NCI-H748 (cell line): ENCODE measurements at regions not wholly inside any gene's neighbourhood (a gene's known extent, or its start where the extent isn't known, plus 50 kb on each side); places are given as distances from the start of the nearest gene placed in this dataset.
"Not testable (repeated sequence)": the region's sequence is repeated elsewhere in the genome, so short reads cannot be mapped to it uniquely, and the experiment has no call there.

Source experiments
- DNase-seq: peaks from one replicate; lab custom pipeline; 2025; ENCODE audit not compliant: unreplicated experiment; lab: John Stamatoyannopoulos, UW

DNA sequence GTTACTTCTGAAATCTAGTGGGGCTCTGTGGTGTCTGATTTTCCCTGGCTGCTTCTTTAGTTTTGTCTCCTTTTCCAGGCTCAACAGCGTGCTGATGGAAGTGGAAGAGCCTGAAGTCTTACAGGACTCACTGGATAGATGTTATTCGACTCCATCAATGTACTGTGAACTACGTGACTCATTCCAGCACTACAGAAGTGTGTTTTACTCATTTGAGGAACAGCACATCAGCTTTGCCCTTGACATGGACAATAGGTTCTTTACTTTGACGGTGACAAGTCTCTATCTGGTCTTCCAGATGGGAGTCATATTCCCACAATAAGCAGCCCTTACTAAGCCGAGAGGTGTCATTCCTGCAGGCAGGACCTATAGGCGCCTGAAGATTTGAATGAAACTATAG lies 51.1 kb downstream of the NBPF8 start:
- not testable (repeated sequence) for DNase-seq

DNA sequence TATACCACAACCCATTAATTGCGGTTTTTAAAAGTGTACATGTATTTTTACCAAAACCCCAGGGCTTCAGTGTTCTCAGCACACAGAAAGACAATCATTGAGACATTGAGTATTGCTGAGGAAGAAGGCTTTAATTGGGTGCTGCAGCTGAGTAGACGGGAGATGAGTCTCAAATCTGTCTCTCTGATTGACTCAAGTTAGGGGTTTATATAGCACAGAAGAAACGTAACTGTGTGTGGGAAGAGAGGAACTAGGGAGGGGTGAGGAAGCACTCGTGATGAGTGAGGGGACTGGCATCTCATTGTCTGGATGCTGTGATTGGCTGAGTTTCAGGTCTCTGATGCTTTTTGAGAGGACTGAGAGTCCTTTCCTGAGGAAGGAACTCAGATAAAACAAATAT lies 62.8 kb downstream of the NBPF8 start:
- not testable (repeated sequence) for DNase-seq

DNA sequence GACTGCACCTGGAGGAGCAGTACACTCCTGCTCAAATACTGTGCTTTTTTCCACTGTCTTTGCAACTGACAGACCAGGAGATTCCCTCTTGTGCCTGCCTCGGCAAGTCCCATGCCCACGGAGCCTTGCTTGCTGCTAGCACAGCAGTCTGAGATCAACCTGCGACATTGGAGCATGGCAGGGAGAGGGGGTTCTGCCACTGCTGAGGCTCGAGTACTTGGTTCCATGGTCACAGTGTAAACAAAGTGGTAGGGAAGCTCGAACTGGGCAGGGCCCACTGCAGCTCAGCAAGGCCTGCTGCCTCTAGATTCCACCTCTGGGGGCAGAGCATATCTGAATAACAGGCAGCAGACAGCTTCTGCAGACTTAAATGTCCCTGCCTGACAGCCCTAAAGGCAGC lies 63.6 kb downstream of the NBPF8 start:
- DNase-seq: not testable (repeated sequence)

DNA sequence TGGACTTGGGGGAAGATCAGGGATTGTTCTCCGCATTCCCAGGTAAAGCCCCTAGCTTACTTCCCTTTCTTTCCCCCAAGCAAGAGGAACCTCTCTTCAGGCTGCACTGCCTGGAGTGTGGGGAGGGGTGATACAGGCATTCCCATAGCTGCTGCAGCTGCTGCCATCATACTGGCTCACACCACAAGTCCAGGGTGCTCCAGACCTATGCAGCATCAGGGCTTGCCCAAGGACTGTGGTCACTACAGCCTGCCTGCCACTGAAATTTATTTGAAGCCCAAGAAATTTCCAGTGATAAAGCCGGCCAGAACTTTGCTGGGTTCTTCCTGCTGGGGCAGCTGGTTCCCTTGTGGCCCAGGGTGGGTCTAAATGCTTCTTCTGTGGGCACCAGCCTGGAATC lies 72.7 kb downstream of the NBPF8 start:
- DNase-seq: not testable (repeated sequence)

DNA sequence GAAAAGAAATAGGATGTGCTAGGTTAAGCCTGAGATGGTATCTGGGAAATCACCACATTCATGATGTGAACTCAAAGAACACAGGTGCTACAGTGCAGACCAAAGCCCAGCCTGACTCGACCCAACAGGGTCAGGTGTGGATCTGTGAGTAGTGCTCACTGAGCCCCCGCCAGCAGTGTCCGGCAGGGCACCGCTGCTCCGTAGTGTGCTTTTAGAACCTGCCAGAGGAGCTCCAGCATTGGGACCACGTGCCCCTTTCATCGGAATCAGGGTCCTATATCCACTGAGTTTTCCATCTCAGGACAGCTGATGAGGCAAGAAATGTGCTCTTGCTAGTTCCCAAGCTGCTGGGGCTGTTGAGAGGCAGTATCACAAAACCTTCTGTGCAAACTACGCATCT lies 74.4 kb downstream of the NBPF8 start:
- not testable (repeated sequence) for DNase-seq

DNA sequence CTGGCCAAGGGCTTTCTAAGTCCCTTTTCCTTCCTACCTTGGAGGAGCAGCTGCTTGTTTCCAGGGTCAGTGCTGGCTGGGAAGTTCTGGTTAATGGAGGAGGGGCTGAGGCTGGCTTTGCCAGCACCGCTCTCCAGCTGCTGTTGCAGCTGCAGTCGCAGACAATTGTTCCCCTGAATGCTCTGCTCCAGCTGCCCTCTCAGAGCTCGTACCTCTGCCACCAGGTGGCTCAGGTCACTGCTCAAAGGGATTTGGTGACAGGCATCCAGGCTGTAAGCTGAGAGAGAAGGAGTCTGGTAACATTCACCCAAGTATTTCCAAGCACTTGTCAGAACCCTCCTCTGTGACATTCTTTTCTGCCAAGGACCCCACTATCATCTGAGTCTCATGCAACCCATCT lies 82.3 kb downstream of the NBPF8 start:
- DNase-seq: not testable (repeated sequence)

DNA sequence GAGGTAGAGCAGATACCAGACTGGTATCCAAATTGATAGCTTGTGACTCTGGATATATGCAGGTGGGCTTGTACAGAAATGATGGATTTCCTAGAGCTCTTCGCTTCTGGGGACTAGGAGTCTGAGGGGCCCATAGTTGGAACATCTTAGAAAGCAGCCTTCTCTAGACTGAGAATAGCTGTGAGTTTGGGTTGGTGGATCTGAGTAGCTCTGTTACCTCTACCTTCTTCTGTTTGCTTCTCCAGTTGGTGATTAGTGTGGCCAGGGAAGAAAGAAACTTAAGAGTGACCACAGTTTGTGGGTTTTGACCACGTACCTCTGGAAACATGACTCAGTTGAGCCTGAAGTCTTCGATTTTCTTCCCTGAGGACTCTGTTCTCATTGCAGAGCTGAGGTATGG lies 88.4 kb downstream of the NBPF8 start:
- not testable (repeated sequence) for DNase-seq

DNA sequence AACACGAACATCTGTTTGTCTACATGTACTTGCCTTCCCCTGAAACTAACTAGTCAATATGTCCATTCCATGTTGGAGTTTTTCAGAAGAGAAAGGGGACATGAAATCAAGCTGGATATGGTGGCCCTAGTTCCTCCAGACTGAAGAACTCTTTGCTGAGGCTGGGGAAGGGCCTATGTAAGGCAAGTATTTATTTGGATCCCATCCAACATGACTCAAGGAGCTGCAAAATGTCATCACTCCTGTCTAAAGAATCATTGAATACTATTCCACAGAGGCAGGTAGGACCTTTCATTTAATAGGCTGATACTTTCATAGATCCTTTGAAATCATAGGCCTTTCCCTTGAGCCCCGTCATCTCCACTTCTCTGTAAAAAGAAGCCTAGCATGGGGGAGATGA lies 91.5 kb downstream of the NBPF8 start:
- DNase-seq: not testable (repeated sequence)

DNA sequence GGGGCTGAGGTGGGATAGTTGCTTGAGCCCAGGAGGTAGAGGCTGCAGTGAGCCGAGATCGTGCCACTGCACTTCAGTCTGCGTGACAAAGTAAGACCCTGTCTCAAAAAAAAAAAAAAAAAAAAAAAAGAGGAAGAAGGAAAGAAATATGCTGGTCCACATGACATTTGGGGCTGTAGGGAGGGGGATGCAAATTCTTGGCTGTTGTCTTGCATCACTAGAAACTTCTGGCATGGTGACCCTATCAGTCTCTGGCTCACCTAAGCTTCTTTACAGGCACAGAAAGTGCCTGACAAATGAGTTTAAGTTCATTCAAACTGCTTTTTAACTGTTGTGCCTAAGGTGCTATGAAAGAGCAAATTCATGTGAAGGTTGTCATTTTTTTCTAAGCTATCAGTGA lies 93.5 kb downstream of the NBPF8 start:
- not testable (repeated sequence) for DNase-seq

DNA sequence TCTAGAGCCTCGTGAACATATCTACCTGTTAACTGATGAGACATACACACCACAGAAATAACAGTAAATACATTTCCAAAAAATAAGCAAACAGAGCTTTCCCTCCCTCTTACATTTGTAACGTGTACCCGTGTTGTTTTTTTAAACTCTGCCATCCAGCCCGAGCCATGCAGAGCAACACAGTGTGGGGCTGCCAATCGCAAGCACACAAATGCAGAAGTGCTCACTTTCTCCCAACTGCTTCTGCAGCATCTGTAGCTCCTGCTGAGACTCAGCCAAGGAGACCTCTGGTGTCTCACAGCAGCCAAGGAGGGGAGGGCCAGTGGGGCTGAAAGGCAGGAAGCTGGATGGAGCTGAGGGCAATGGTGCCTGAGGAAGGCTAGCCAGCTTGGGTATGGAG lies 94.4 kb downstream of the NBPF8 start:
- DNase-seq: not testable (repeated sequence)

DNA sequence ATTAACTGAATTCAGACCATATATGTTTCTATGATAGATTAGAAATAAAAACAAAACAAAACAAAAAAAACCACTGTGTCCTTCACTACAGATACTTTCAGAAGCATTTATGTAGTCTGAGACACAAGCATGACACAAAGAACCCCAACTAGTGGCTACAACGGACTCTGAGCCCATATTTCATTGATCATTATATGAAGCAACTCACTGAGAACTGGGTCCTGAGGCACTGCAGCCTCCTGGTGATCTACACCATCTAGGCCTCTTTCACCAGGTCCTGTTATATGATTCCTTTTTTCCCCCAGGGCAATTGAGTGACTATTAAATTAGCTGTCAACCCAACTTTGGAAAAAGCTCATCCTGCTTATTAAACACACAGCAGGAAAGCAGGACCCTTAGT lies 98.3 kb downstream of the NBPF8 start:
- not testable (repeated sequence) for DNase-seq

DNA sequence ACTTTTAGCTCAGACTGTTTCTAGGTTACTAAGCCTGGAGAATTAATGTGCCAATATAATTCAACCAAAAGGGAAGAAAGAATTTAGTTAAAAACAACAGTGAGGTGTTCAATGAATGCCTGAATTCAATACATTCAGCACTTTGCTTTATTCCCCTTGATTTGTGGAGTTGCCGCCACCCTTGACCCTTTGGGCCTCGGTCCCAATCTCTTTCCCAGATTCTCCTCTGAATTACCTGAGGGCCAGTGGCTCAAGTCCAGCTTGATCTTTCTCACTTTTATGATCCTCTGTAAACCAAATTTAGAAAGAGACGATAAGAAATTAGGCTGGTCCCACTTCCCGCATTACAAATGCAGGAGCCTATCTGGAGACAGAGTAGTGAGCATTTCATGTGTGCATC lies 98.7 kb downstream of the NBPF8 start:
- DNase-seq: not testable (repeated sequence)

DNA sequence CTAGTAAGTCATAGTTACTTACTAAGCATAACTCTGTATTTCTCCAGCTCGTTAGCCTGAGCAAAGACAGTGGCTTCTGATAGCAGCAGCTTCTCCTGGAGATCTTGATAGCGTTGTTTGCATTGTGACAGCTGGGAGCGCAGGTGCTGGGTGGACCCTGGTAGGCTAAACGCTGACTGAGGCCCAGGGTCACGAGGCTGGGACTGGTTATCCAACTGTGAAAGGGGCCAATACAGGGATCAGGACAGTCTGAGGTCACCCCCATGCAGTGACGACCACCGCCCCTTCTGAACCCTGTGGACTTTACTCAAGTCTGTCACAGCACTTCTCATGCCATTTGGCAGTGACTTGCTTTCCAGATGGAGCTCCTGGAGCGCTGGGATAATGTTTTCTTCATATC lies 104.4 kb downstream of the NBPF8 start:
- not testable (repeated sequence) for DNase-seq

DNA sequence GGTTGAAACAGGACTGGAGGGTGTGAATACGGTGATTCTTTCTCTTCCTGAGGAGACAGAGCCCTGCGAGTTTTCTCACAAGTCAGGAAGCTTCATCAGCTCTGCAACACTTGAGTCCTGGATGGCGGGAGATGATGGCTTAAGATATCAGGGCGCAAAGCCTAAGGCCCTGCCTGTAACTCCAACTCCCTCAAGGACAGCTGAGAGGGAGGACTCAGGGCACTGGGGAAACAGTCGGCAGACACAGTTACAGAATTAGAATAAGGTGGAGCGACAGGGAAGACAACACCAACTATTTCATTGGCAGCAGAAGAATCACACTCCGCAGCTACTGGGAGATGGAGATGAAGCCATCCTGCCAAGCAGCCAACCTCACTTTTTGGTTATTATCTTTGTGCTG lies 109.6 kb downstream of the NBPF8 start:
- DNase-seq: not testable (repeated sequence)

DNA sequence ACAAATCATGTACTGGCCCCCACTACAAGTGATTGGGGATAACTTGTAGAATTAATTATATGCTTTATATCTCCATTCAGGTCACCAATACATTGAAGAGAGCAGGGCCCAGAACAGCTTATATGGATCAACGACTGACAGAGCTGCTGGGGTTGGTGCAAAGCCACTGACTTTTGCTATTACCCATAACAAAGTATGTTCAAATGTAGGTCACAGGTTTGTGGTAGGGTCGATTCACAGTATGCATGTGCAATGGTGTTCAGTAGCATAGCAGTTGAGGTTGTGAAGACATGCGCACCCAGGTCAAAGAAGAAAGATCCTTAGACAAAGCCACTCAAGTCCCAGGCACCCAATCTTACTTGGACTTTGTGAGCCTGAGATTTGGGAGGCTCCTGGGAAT lies 110.6 kb downstream of the NBPF8 start:
- not testable (repeated sequence) for DNase-seq

DNA sequence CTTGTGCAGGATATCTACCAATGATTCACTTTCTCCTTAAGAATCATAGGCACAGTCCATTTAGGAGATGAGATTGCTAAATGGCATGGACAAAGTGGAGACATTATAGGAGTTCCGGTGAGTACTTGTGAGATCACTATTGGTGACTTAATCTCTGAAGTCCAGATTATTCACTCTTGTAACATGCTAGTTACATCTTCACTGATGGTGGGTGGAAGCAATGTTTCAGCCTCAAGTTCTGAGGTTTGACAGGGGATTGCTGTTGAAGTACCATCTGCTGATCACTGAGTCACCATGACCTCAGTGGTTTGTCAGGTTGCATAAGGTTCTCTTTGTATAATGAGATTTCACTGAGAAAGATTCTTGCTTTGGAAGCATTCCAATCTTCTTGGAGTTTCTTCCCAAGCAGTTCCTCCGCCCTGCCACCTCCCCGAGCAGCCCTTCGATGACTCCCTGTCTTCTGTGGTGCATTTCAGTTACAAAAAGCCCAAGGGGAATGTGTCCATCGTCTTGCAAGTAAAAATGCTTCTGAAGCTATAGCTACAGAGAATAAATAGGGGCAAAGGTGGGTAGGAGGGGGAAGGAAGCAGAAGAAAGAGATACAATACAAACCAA lies 114.7 kb downstream of the NBPF8 start:
- not testable (repeated sequence) for DNase-seq

DNA sequence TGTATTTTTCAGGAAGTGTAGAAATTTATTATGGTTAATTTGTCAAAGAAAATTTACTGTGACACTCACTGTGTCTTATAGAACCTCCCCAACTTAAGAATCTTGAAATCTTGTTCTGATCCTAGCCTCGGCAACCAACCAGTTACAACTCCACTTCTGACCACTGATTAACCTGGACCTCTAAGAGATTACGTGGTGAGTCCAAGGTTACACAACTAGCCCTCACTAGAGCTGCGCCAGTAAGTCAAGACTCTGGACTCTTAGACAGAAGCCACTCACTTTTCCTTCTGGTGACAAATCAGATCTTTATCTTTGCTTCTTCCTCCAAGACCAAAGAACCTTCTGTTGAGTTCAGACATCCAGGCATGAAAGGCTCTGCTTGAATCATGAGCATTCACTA lies 116.6 kb downstream of the NBPF8 start:
- DNase-seq: not testable (repeated sequence)

DNA sequence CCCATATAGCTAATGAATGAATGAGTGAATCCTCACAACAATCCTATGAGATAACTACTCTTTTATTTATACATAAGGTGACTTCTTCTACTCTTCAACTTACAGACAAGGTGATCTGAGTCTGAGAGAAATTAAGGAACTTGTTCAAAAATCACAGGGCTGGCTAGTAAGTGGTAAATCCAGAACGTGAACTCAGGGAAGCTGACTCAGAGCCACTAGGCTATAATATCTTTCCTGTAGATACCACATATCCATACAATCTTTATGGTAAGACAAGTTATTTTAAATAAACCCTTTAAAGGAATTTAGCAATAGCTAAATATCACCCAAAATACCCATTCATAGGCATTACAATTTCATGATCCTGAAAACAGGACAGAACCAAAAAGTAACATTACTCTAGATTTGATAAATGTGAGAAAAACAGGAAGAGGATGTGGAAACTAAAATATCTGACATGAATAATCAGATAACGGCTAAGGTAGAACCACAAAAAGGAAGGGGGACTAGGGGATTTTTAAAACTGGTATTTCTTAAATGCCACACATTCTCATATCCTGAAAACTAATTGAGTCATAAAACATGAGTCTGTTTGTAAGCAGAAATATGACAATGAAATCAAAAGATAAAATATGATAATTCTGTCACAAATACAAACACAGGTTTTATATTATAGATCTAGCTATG lies 119.7 kb downstream of the NBPF8 start:
- DNase-seq: not testable (repeated sequence)

DNA sequence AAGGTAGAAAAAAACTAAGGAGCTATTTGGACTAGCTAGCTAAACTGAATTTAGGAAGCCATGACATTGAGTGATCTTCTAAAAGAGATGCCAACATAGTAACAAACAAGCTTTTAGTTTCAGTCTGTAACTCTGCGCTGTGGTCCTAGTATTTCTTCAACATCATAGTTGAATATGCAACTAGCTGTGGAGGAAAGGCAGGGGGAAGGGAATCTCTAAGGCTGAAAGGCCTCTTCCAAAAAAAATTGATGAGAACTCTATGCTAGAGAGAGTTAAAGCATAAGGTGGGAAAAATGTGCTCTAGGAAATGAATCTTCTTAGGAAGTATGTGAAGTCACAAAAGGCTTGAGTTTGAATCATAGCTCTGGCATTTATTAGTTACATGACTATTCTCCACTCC lies 120.2 kb downstream of the NBPF8 start:
- not testable (repeated sequence) for DNase-seq

DNA sequence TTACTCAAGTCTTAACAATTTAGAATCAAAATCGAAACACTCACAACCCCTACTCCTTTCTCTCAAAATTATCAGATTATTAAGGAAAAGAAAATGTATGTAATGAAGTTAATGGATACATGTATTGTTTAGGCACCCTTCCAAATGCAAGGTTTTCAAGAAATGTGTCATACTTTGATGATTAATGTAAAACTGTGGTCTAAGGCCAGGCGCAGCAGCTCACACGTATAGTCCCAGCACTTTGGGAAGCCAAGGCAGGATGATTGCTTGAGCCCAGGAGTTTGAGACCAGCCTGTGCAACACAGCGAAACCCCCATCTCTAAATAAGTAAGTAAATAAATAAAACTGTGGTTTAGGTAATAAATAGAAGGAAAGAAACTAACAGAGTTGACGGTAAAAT lies 126.6 kb downstream of the NBPF8 start:
- not testable (repeated sequence) for DNase-seq

DNA sequence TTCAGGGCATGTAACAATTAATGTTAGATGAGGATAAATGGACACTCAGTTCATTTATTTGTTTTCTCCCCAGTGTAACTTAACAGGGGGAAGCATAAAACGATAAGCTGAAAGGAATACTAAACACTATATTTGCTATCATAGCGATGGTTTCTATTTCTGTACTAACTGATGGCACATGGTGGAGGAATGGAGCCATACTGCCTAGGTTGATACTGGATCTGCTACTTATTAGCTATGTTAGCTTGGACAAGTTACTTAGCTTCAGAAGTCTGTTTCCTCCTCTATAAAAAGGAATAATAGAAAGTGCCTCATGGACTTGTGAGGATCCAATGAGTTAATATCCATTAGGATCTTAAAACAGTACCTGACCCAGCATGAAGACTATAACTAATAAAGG lies 127.5 kb downstream of the NBPF8 start:
- DNase-seq: not testable (repeated sequence)

DNA sequence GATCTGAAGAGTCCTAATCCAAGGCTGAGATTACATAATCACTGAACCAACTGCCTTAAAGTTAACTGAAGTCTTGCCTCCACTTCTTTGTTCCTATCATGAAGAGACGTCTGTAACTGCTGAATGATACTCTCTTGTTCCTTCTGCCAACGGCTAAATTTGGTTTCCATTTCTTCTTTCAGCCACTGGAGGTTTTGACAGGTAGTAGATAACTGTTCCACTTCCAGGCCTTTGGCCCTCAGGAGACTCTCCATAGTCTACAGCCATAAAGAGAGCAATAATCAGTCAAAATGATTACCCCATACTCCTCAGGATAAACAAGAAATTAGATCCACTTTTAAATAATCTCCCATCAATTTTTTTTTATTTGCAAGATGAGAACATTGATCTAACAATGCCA lies 128.1 kb downstream of the NBPF8 start:
- not testable (repeated sequence) for DNase-seq

DNA sequence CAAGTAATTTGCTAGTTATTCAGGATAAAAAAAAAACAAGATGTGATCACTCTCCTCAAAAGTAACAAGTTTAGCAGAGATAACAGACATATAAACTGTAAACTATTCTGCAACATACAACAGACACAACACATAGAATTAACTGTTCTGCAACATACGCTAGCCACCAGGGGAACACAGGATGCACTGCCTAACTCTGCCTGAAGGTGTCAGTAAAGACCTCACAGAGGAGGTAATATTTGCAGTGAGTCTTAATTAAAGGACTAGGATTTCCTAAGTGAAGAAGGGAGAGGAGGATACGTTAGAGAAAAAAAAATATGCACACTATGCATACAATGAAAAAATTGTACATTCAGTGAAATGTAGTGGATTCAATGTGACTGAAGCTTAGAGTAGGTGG lies 129.6 kb downstream of the NBPF8 start:
- not testable (repeated sequence) for DNase-seq
